ENCODE measurements at regions not wholly inside any gene's neighbourhood (a gene's known extent, or its start where the extent isn't known, plus 50 kb on each side); places are given as distances from the start of the nearest gene placed in this dataset.

DNA sequence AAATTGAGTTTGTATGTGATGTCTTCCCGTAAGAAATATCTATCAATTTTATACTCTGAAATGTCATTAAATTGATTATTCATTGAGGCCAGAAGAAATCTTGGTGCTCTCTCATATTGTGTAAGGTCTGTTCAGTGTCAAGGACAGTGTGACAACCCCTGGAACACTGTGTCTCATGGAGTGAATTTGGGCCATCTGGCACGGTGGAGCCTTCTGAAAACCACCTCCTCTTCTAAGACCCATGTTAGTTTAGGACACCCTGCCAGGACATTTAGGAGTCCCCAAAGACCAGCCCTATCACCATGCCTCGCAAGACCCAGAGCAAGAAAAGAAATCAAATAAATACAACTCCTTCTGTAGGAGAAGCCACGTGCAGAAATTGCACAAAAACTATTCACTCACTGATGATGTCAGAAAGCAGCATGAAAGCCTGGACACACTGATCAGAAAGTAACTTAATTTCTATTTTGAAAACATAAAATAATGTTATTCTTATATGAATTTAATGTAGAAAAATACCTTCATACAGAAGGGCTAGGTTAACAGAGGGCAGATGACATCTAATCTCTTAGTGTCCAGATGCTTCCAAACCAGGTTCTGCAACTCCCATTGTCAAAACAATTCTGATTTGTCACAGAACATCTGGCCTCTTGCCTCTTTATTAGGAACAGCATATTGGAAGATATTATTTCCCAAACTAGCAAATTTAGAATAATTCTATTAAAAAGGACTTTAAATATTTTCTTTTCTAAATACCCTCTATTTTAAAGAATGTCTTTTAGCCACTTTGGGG, 298.8 kb downstream of the NR2F1-AS1 start:
- no peak for DNase-seq (ENCODE audit: low read depth in 2 of 2)
- Histone ChIP-seq H3K79me2 (ENCODE audit: control insufficient read depth, insufficient read depth, low read length) (no peaks in the 10 kb centered on the region), H3K9me3 (ENCODE audit: control insufficient read depth, insufficient read depth, low read depth, low read length) (no peaks in the 10 kb centered on the region), H3K9ac (ENCODE audit: insufficient read depth, low read length) (no peak overlapping the region), H3K4me3 (replicated peaks in 1 of 4; ENCODE audit: control extremely low read depth in 1 of 4, insufficient read depth in 1 of 4, low read depth in 3 of 4, low read length in 4 of 4) (no peak overlapping the region), H3K4me1 (ENCODE audit: control insufficient read depth, extremely low read depth, insufficient read depth, low read length) (no peaks in the 10 kb centered on the region), H2AFZ (ENCODE audit: low read length) (no peak overlapping the region), H3K36me3 (ENCODE audit: control insufficient read depth, insufficient read depth, low read length) (no peaks in the 10 kb centered on the region), H3K27ac (ENCODE audit: insufficient read depth, low read length) (no peak overlapping the region), H4K20me1 (ENCODE audit: control insufficient read depth, extremely low read depth, insufficient read depth, low read length) (no peaks in the 10 kb centered on the region), H3K4me2 (ENCODE audit: extremely low read depth, insufficient read depth, low read length) (no peak overlapping the region), H3K27me3 (ENCODE audit: control insufficient read depth, insufficient read depth, low read length) (no peaks in the 10 kb centered on the region)
- TF ChIP-seq EZH2 (IDR thresholded peaks at IDR 0.05; ENCODE audit: low read length, missing control alignments) = no peak
- TF ChIP-seq, protein P1, sequence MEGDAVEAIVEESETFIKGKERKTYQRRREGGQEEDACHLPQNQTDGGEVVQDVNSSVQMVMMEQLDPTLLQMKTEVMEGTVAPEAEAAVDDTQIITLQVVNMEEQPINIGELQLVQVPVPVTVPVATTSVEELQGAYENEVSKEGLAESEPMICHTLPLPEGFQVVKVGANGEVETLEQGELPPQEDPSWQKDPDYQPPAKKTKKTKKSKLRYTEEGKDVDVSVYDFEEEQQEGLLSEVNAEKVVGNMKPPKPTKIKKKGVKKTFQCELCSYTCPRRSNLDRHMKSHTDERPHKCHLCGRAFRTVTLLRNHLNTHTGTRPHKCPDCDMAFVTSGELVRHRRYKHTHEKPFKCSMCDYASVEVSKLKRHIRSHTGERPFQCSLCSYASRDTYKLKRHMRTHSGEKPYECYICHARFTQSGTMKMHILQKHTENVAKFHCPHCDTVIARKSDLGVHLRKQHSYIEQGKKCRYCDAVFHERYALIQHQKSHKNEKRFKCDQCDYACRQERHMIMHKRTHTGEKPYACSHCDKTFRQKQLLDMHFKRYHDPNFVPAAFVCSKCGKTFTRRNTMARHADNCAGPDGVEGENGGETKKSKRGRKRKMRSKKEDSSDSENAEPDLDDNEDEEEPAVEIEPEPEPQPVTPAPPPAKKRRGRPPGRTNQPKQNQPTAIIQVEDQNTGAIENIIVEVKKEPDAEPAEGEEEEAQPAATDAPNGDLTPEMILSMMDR (conservative IDR thresholded peaks at IDR 0.05 in 1 of 2, IDR thresholded peaks at IDR 0.05 in 1 of 2; ENCODE audit: low read depth in 1 of 2, low read length in 2 of 2) = no peak

DNA sequence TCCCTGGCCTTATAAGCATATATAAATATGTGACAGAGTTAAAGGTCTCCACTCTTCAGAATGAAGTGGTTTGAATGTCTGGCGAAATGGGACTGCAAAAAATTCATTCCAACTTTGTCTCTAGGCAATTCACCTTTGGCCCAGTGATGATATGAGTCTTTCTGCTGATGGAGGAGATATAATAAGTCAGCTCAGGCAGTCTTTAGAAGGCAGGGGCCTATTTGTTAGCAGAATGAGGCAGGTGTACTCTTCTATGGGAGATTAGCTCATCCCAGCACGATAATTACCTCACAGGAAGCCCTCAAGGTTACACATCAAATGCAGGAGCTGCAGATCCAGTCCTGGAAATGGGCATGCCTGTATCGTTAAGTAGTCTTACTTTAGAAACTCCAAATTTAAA, 300.5 kb downstream of the NR2F1-AS1 start:
- Histone ChIP-seq H3K27ac (ENCODE audit: insufficient read depth, low read length) (no peak overlapping the region), H2AFZ (ENCODE audit: low read length) (no peak overlapping the region)

DNA sequence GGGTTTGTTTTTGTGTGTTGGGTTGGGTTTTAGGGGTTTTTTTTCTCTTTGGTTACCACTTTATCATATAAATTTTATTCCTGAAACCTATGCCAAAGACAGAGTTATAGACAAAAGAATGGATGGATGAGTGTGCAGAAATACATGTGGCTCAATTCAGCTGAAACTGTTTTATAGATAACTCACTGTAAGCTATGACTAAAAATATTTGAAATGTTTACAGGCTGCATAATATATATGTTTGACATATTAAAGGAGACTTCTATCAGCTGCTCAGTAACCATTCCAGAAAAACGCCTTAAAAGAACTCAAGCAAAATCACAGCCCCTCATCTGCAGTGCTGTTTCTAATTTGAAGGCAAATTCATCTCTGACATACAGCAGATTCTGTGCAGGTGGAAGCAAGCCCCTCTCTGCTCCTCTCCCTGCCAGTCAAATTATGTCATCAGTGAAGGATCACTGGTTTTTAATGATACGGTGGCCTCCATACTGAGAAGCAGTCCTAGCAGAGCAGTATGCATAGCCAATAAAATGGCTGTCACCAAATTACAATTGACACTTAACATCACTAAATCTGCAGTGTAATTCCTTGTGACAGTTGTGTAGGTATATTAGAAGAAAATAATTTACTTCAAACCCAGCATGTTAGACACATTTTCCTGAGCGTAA, 301.6 kb downstream of the NR2F1-AS1 start:
- no peaks in the 10 kb centered on the region for H4K20me1 ChIP-seq (ENCODE audit: control insufficient read depth, extremely low read depth, insufficient read depth, low read length)
- H3K36me3 ChIP-seq (ENCODE audit: control insufficient read depth, insufficient read depth, low read length) = no peaks in the 10 kb centered on the region
- DNase-seq (ENCODE audit: low read depth in 2 of 2) = peak in 1 of 2 donors; percentile 24
- no peak overlapping the region for H3K4me2 ChIP-seq (ENCODE audit: extremely low read depth, insufficient read depth, low read length)
- H3K4me1 ChIP-seq (ENCODE audit: control insufficient read depth, extremely low read depth, insufficient read depth, low read length) = no peaks in the 10 kb centered on the region
- H3K9me3 ChIP-seq (ENCODE audit: control insufficient read depth, insufficient read depth, low read depth, low read length) = no peaks in the 10 kb centered on the region
- no peak overlapping the region for H3K4me3 ChIP-seq (replicated peaks in 1 of 4; ENCODE audit: control extremely low read depth in 1 of 4, insufficient read depth in 1 of 4, low read depth in 3 of 4, low read length in 4 of 4)
- no peaks in the 10 kb centered on the region for H3K79me2 ChIP-seq (ENCODE audit: control insufficient read depth, insufficient read depth, low read length)
- no peak overlapping the region for H3K27ac ChIP-seq (ENCODE audit: insufficient read depth, low read length)
- H3K27me3 ChIP-seq (ENCODE audit: control insufficient read depth, insufficient read depth, low read length) = no peaks in the 10 kb centered on the region
- no peak overlapping the region for H3K9ac ChIP-seq (ENCODE audit: insufficient read depth, low read length)
- H2AFZ ChIP-seq (ENCODE audit: low read length) = no peak overlapping the region
- TF ChIP-seq EZH2 (IDR thresholded peaks at IDR 0.05; ENCODE audit: low read length, missing control alignments) = no peak
- TF ChIP-seq, protein P1 (conservative IDR thresholded peaks at IDR 0.05 in 1 of 2, IDR thresholded peaks at IDR 0.05 in 1 of 2; ENCODE audit: low read depth in 1 of 2, low read length in 2 of 2) = no peak

More for the DNA sequence above, 300.5 kb downstream of the NR2F1-AS1 start:
- no peaks in the 10 kb centered on the region for H3K9me3 ChIP-seq (ENCODE audit: control insufficient read depth, insufficient read depth, low read depth, low read length)
- DNase-seq (ENCODE audit: low read depth in 2 of 2) = no peak
- no peaks in the 10 kb centered on the region for H3K79me2 ChIP-seq (ENCODE audit: control insufficient read depth, insufficient read depth, low read length)
- H3K4me3 ChIP-seq (replicated peaks in 1 of 4; ENCODE audit: control extremely low read depth in 1 of 4, insufficient read depth in 1 of 4, low read depth in 3 of 4, low read length in 4 of 4) = no peak overlapping the region
- no peak overlapping the region for H3K9ac ChIP-seq (ENCODE audit: insufficient read depth, low read length)
- H4K20me1 ChIP-seq (ENCODE audit: control insufficient read depth, extremely low read depth, insufficient read depth, low read length) = no peaks in the 10 kb centered on the region
- TF ChIP-seq, protein P1 (conservative IDR thresholded peaks at IDR 0.05 in 1 of 2, IDR thresholded peaks at IDR 0.05 in 1 of 2; ENCODE audit: low read depth in 1 of 2, low read length in 2 of 2) = no peak
- no peak for TF ChIP-seq EZH2 (IDR thresholded peaks at IDR 0.05; ENCODE audit: low read length, missing control alignments)
- H3K4me1 ChIP-seq (ENCODE audit: control insufficient read depth, extremely low read depth, insufficient read depth, low read length) = no peaks in the 10 kb centered on the region
- H3K27me3 ChIP-seq (ENCODE audit: control insufficient read depth, insufficient read depth, low read length) = no peaks in the 10 kb centered on the region
- no peaks in the 10 kb centered on the region for H3K36me3 ChIP-seq (ENCODE audit: control insufficient read depth, insufficient read depth, low read length)
- no peak overlapping the region for H3K4me2 ChIP-seq (ENCODE audit: extremely low read depth, insufficient read depth, low read length)

Measured in fibroblast of lung (primary cell).